Stimulated activated CD4-positive, alpha-beta T cell treated with anti-CD3 and anti-CD28 coated beads, Interleukin-12 subunit alpha, Interleukin-12 subunit beta, amount 100 ng/mL, for 24 hours (primary cell): ENCODE measurements at regions not wholly inside any gene's neighbourhood (a gene's known extent, or its start where the extent isn't known, plus 50 kb on each side); places are given as distances from the start of the nearest gene placed in this dataset.
A peak's percentile ranks its signal among the peaks of the same experiment; 100 is the strongest.

Experiments
- DNase-seq, 2 experiments: peaks; one replicate each; pipeline ENCODE4 v3.0.0-alpha.2; 2020; ENCODE audit warnings: low read depth in 2 of 2

- DNase-seq, result no peak
These were observed 409.1 kb downstream of the NPIPA7 start for GRCh38 chr16:16788004-16788403.

GRCh38 chr16:16790597-16790996, 411.7 kb downstream of the NPIPA7 start:
- DNase-seq, result no peak

GRCh38 chr16:16791051-16791450, 412.1 kb downstream of the NPIPA7 start:
- no peak for DNase-seq

- no peak for DNase-seq
These were observed 418.3 kb downstream of the NPIPA7 start for GRCh38 chr16:16797239-16797638.

GRCh38 chr16:16798504-16798903, 419.6 kb downstream of the NPIPA7 start:
- DNase-seq, result no peak

GRCh38 chr16:16805809-16806208, 426.9 kb downstream of the NPIPA7 start:
- DNase-seq, result no peak

- no peak for DNase-seq
These were observed 436.7 kb downstream of the NPIPA7 start for GRCh38 chr16:16815641-16816040.

- no peak for DNase-seq
These were observed 438.3 kb downstream of the NPIPA7 start for GRCh38 chr16:16817196-16817595.

GRCh38 chr16:16821261-16821660, 442.3 kb downstream of the NPIPA7 start:
- DNase-seq, result no peak

- DNase-seq, result no peak
These were observed 450.0 kb downstream of the NPIPA7 start for GRCh38 chr16:16828913-16829398.

GRCh38 chr16:16830401-16830800, 451.5 kb downstream of the NPIPA7 start:
- DNase-seq, result no peak

GRCh38 chr16:16830973-16831372, 452.0 kb downstream of the NPIPA7 start:
- DNase-seq, result no peak

- no peak for DNase-seq
These were observed 454.2 kb downstream of the NPIPA7 start for GRCh38 chr16:16833165-16833564.

GRCh38 chr16:16850274-16850673, 471.3 kb downstream of the NPIPA7 start:
- DNase-seq, result no peak

- no peak for DNase-seq
These were observed 478.1 kb downstream of the NPIPA7 start for GRCh38 chr16:16857012-16857411.

- DNase-seq, result no peak
These were observed 478.8 kb downstream of the NPIPA7 start for GRCh38 chr16:16857603-16858283.

- peak; percentile 2 to 30 for DNase-seq
These were observed 482.6 kb downstream of the NPIPA7 start for GRCh38 chr16:16861546-16861945.

GRCh38 chr16:16863672-16864071, 484.7 kb downstream of the NPIPA7 start:
- DNase-seq, result no peak

- DNase-seq, result no peak
These were observed 485.6 kb downstream of the NPIPA7 start for GRCh38 chr16:16864536-16864935.

GRCh38 chr16:16865374-16865773, 486.4 kb downstream of the NPIPA7 start:
- no peak for DNase-seq

GRCh38 chr16:16867973-16868372, 489.0 kb downstream of the NPIPA7 start:
- DNase-seq, result no peak

- no peak for DNase-seq
These were observed 489.8 kb downstream of the NPIPA7 start for GRCh38 chr16:16868727-16869126.

GRCh38 chr16:16869746-16870145, 490.8 kb downstream of the NPIPA7 start:
- no peak for DNase-seq

- DNase-seq, result no peak
These were observed 492.3 kb downstream of the NPIPA7 start for GRCh38 chr16:16871196-16871595.
